HUES64 (cell line): ENCODE measurements at regions not wholly inside any gene's neighbourhood (a gene's known extent, or its start where the extent isn't known, plus 50 kb on each side); places are given as distances from the start of the nearest gene placed in this dataset.
"Not testable (repeated sequence)": the region's sequence is repeated elsewhere in the genome, so short reads cannot be mapped to it uniquely, and the experiment has no call there.

Experiments
- H3K27ac ChIP-seq: 2 replicates; pipeline ENCODE4 v1.7.0; 2013; ENCODE audit warnings: low read depth, low read length, inconsistent platforms
- H3K27me3 ChIP-seq: 2 replicates; pipeline ENCODE4 v1.6.1; 2013; ENCODE audit warnings: mild to moderate bottlenecking, low read length; ENCODE audit not compliant: insufficient read depth
- H3K36me3 ChIP-seq: 2 replicates; pipeline ENCODE4 v1.6.1; 2013; ENCODE audit warnings: mild to moderate bottlenecking, low read length; ENCODE audit not compliant: insufficient read depth
- H3K4me1 ChIP-seq: 2 replicates; pipeline ENCODE4 v1.6.1; 2013; ENCODE audit warnings: mild to moderate bottlenecking, low read length, moderate library complexity; ENCODE audit not compliant: insufficient read depth
- H3K4me3 ChIP-seq: 2 replicates; pipeline ENCODE4 v1.5.1; 2013; ENCODE audit warnings: mild to moderate bottlenecking, low read length, moderate library complexity
- H3K9ac ChIP-seq: 2 replicates; pipeline ENCODE4 v1.6.1; 2013; ENCODE audit warnings: mild to moderate bottlenecking, low read depth, low read length
- H3K9me3 ChIP-seq: 2 replicates; pipeline ENCODE4 v1.6.1; 2013; ENCODE audit warnings: low read depth, low read length; ENCODE audit not compliant: insufficient read depth
- WGBS: fragments of 150-250, 120-280 bp; methylation state at CpG from one replicate; pipeline ENCODE4 v1.1.7; 2013; ENCODE audit warnings: missing lambda C conversion rate; 5-methylcytosine and 5-hydroxymethylcytosine counted together

- H3K36me3 ChIP-seq, result no peaks in the 10 kb centered on the region
- no peaks in the 10 kb centered on the region for H3K27me3 ChIP-seq
- no peaks in the 10 kb centered on the region for H3K9me3 ChIP-seq
- H3K9ac ChIP-seq, result no peak overlapping the region
- no peak overlapping the region for H3K4me3 ChIP-seq
- H3K4me1 ChIP-seq, result no peaks in the 10 kb centered on the region
- H3K27ac ChIP-seq, result no peak overlapping the region
Observed at GRCh38 chr5:100023536-100023935, 511.6 kb upstream of the FAM174A start.

GRCh38 chr5:100017520-100018262 is 517.5 kb upstream of the FAM174A start:
- H3K27me3 ChIP-seq, result no peaks in the 10 kb centered on the region
- no peaks in the 10 kb centered on the region for H3K9me3 ChIP-seq
- H3K27ac ChIP-seq, result no peak overlapping the region
- WGBS, result 89% methylated on average over 6 of the region's 6 CpGs
- H3K36me3 ChIP-seq, result no peaks in the 10 kb centered on the region
- no peak overlapping the region for H3K4me3 ChIP-seq
- H3K9ac ChIP-seq, result no peak overlapping the region
- H3K4me1 ChIP-seq, result no peaks in the 10 kb centered on the region

GRCh38 chr5:100013305-100013704 is 521.9 kb upstream of the FAM174A start:
- not testable (repeated sequence) for H3K36me3 ChIP-seq, H3K27ac ChIP-seq, H3K9me3 ChIP-seq, H3K27me3 ChIP-seq, H3K4me1 ChIP-seq, H3K4me3 ChIP-seq, H3K9ac ChIP-seq
- 91% methylated on average over 1 of the region's 4 CpGs for WGBS

- not testable (repeated sequence) for H3K27ac ChIP-seq, H3K4me3 ChIP-seq, H3K9me3 ChIP-seq, H3K4me1 ChIP-seq, H3K36me3 ChIP-seq, H3K27me3 ChIP-seq, H3K9ac ChIP-seq
- 96% methylated on average over 9 of the region's 10 CpGs for WGBS
Observed at GRCh38 chr5:100011160-100011559, 524.0 kb upstream of the FAM174A start.

- H3K36me3 ChIP-seq, result no peaks in the 10 kb centered on the region
- no peaks in the 10 kb centered on the region for H3K4me1 ChIP-seq
- H3K9me3 ChIP-seq, result no peaks in the 10 kb centered on the region
- no peaks in the 10 kb centered on the region for H3K27me3 ChIP-seq
- H3K9ac ChIP-seq, result no peak overlapping the region
- no peak overlapping the region for H3K27ac ChIP-seq
- H3K4me3 ChIP-seq, result no peak overlapping the region
Observed at GRCh38 chr5:100004969-100005368, 530.2 kb upstream of the FAM174A start.

GRCh38 chr5:99998319-99998718 is 536.9 kb upstream of the FAM174A start:
- Histone ChIP-seq H3K36me3 (no peaks in the 10 kb centered on the region), H3K9me3 (no peaks in the 10 kb centered on the region), H3K4me1 (no peaks in the 10 kb centered on the region), H3K4me3 (no peak overlapping the region), H3K27ac (no peak overlapping the region), H3K27me3 (no peaks in the 10 kb centered on the region), H3K9ac (no peak overlapping the region)
- WGBS, result 93% methylated on average over 2 of the region's 2 CpGs

- Histone ChIP-seq H3K9ac (no peak overlapping the region), H3K4me3 (no peak overlapping the region), H3K36me3 (no peaks in the 10 kb centered on the region), H3K27me3 (no peaks in the 10 kb centered on the region), H3K4me1 (no peaks in the 10 kb centered on the region), H3K27ac (no peak overlapping the region), H3K9me3 (no peaks in the 10 kb centered on the region)
- 100% methylated on average over 2 of the region's 2 CpGs for WGBS
Observed at GRCh38 chr5:99995407-99995806, 539.8 kb upstream of the FAM174A start.

- Histone ChIP-seq H3K36me3 (no peaks in the 10 kb centered on the region), H3K27me3 (no peaks in the 10 kb centered on the region), H3K9me3 (no peaks in the 10 kb centered on the region), H3K9ac (no peak overlapping the region), H3K4me1 (no peaks in the 10 kb centered on the region), H3K4me3 (no peak overlapping the region), H3K27ac (no peak overlapping the region)
- WGBS, result 88% methylated on average over 3 of the region's 4 CpGs
Observed at GRCh38 chr5:99973779-99974178, 561.4 kb upstream of the FAM174A start.

- H3K4me1 ChIP-seq, result no peaks in the 10 kb centered on the region
- WGBS, result 96% methylated on average over 8 of the region's 8 CpGs
- no peak overlapping the region for H3K4me3 ChIP-seq
- no peaks in the 10 kb centered on the region for H3K27me3 ChIP-seq
- no peaks in the 10 kb centered on the region for H3K9me3 ChIP-seq
- H3K9ac ChIP-seq, result no peak overlapping the region
- no peaks in the 10 kb centered on the region for H3K36me3 ChIP-seq
- H3K27ac ChIP-seq, result no peak overlapping the region
Observed at GRCh38 chr5:99955962-99956361, 579.2 kb upstream of the FAM174A start.

- WGBS, result 95% methylated on average over 10 of the region's 10 CpGs
- Histone ChIP-seq H3K9ac (no peak overlapping the region), H3K36me3 (no peaks in the 10 kb centered on the region), H3K4me1 (no peaks in the 10 kb centered on the region), H3K4me3 (no peak overlapping the region), H3K9me3 (no peaks in the 10 kb centered on the region), H3K27ac (no peak overlapping the region), H3K27me3 (no peaks in the 10 kb centered on the region)
Observed at GRCh38 chr5:99955006-99955405, 580.2 kb upstream of the FAM174A start.

GRCh38 chr5:99949969-99950524 is 585.1 kb upstream of the FAM174A start:
- Histone ChIP-seq H3K36me3 (no peaks in the 10 kb centered on the region), H3K27me3 (no peaks in the 10 kb centered on the region), H3K9me3 (no peaks in the 10 kb centered on the region), H3K4me1 (no peaks in the 10 kb centered on the region), H3K27ac (no peak overlapping the region), H3K9ac (no peak overlapping the region), H3K4me3 (no peak overlapping the region)
- 93% methylated on average over 12 of the region's 12 CpGs for WGBS

GRCh38 chr5:99949361-99949760 is 585.8 kb upstream of the FAM174A start:
- H3K4me3 ChIP-seq, result no peak overlapping the region
- H3K27me3 ChIP-seq, result no peaks in the 10 kb centered on the region
- no peak overlapping the region for H3K9ac ChIP-seq
- no peaks in the 10 kb centered on the region for H3K36me3 ChIP-seq
- H3K9me3 ChIP-seq, result no peaks in the 10 kb centered on the region
- H3K27ac ChIP-seq, result no peak overlapping the region
- WGBS, result 95% methylated on average over 5 of the region's 5 CpGs
- no peaks in the 10 kb centered on the region for H3K4me1 ChIP-seq
